Adrenal gland (tissue), 9 donors: ENCODE measurements at regions not wholly inside any gene's neighbourhood (a gene's known extent, or its start where the extent isn't known, plus 50 kb on each side); places are given as distances from the start of the nearest gene placed in this dataset.

Experiments
- DNase-seq, 7 donors: peaks; one replicate each; pipeline ENCODE4 v3.0.0-alpha.2; 2019 to 2020
- H3K27ac ChIP-seq, 5 donors: fragments of 200-600 bp; sonication (generic) in 4 of 5; 1 replicate in 3 of 5; 2 replicates in 2 of 5; pipeline versions ENCODE4 v1.5.1 to v1.8.0; 2016 to 2020; ENCODE audit warnings: mild to moderate bottlenecking in 1 of 5
- H3K27me3 ChIP-seq: fragments of 200-600 bp; 2 replicates; pipeline ENCODE4 v1.8.0; 2021
- H3K36me3 ChIP-seq, 2 donors: fragments of 200-600 bp; replicated peaks in 1 of 2; 1 replicate in 1 of 2; 2 replicates in 1 of 2; pipeline versions ENCODE4 v1.5.1 to v1.8.0; 2018 to 2022
- H3K4me1 ChIP-seq, 2 donors: fragments of 200-600 bp; replicated peaks in 1 of 2; 1 replicate in 1 of 2; 2 replicates in 1 of 2; pipeline versions ENCODE4 v1.5.1 to v1.8.0; 2018 to 2021
- H3K4me3 ChIP-seq, 4 donors: fragments of 200-600 bp; sonication (generic) in 3 of 4; one replicate each; pipeline ENCODE4 v1.5.1; 2016 to 2018
- H3K9me3 ChIP-seq, 3 donors: fragments of 200-600 bp; sonication (generic) in 1 of 3; replicated peaks in 1 of 3; 1 replicate in 2 of 3; 2 replicates in 1 of 3; pipeline versions ENCODE4 v1.5.1 to v1.8.0; 2016 to 2021
- POLR2A ChIP-seq, 2 donors: fragments of 450-650 bp; IDR thresholded peaks; one replicate each; pipeline ENCODE4 v1.6.1; 2017; ENCODE audit warnings: antibody characterized with exemption in 2 of 2, mild to moderate bottlenecking in 2 of 2, moderate library complexity in 1 of 2
- WGBS, 4 donors: extraction: QIAGEN DNeasy Blood & Tissue Kit in 2 of 4; methylation state at CpG; one replicate each; pipeline versions ENCODE4 v1.1.5 to v1.1.7; 2013 to 2017; 5-methylcytosine and 5-hydroxymethylcytosine counted together
- intact Hi-C, 2 donors: fragments of 100-400 bp; cut with DNase I; formaldehyde crosslinking; loops; one replicate each; pipeline versions ENCODE4 v1.14.1 to v1.15.0; 2022 to 2023
- TF ChIP-seq, protein P1 (sequence below), 6 experiments: fragments of 450-650 bp in 4 of 6; fragments of 200-600 bp in 2 of 6; sonication (generic) in 1 of 6; IDR thresholded peaks; 1 replicate in 5 of 6; 2 replicates in 1 of 6; pipeline versions ENCODE4 v1.5.1 to v1.8.0; 2016 to 2021; ENCODE audit warnings: antibody characterized with exemption in 6 of 6, mild to moderate bottlenecking in 2 of 6, moderate library complexity in 1 of 6
- donor health status: healthy with polysubstance abuse.
- donor health status: Bipolar disorder and iron deficiency.
- donor health status: DM: yes; HTN: yes; CAD: no.
- donor health status: DM: no; HTN: no; CAD: no.
- donor health status: DM: no; HTN: no; CAD: no.

DNA sequence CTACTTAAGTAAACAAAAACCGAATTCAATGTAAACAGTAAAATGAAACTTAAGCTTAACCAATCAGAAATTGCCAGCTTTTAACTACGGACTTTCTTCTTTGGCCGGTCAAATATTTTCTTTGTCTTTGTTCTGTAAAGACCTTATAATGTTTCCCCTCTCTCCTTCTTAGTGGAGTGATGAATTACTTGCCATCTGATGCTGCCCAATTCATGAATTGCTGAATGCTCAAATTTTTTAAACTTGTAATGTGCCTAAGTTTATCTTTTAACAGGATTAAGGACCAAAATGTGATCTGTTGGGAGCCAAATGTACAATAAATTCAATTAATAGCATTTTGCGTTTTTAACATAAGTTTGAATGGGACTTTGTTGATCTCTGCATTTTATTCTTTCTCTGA is 345.8 kb upstream of the CBLB start:
- 81 to 90% (median 84%) methylated on average over 4 of the region's 4 CpGs for WGBS, 4 donors

DNA sequence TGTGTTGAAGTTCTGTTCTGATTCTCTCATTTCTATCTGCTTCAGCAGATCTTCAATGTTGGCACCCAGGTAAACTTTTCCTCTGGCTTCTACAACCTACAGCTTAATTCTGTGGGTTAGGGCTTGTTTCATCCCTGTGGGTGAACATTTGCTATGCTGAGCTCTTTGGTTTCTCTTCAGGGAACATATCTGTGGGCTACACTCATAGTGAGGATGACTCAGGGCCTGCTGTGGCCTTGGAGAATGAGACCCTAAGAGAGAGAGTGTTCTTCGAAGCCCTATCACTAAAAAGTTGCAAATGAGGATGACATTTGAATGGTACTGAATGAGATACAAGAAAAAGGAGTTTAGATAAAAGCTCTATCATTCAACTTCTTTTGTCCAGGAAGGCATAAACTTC is 346.2 kb upstream of the CBLB start:
- Histone ChIP-seq H3K27ac (no peak overlapping the region), H3K27me3 (no peaks in the 10 kb centered on the region), H3K4me1 (no peaks in the 10 kb centered on the region), H3K4me3 (no peak overlapping the region), H3K36me3 (no peaks in the 10 kb centered on the region), H3K9me3 (no peaks in the 10 kb centered on the region)
- WGBS, 4 donors = 47 to 69% (median 51%) methylated on average over 1 of the region's 1 CpG
- intact Hi-C loops = no loop called here
- TF ChIP-seq POLR2A (IDR thresholded peaks at IDR 0.05) = no peak
- TF ChIP-seq, protein P1, sequence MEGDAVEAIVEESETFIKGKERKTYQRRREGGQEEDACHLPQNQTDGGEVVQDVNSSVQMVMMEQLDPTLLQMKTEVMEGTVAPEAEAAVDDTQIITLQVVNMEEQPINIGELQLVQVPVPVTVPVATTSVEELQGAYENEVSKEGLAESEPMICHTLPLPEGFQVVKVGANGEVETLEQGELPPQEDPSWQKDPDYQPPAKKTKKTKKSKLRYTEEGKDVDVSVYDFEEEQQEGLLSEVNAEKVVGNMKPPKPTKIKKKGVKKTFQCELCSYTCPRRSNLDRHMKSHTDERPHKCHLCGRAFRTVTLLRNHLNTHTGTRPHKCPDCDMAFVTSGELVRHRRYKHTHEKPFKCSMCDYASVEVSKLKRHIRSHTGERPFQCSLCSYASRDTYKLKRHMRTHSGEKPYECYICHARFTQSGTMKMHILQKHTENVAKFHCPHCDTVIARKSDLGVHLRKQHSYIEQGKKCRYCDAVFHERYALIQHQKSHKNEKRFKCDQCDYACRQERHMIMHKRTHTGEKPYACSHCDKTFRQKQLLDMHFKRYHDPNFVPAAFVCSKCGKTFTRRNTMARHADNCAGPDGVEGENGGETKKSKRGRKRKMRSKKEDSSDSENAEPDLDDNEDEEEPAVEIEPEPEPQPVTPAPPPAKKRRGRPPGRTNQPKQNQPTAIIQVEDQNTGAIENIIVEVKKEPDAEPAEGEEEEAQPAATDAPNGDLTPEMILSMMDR (IDR thresholded peaks at IDR 0.05) = no peak
- DNase-seq = no peak

More for the DNA sequence above, 345.8 kb upstream of the CBLB start:
- no peak for DNase-seq
- no peaks in the 10 kb centered on the region for H3K9me3 ChIP-seq
- TF ChIP-seq, protein P1 (IDR thresholded peaks at IDR 0.05) = no peak
- no peak for TF ChIP-seq POLR2A (IDR thresholded peaks at IDR 0.05)
- no peaks in the 10 kb centered on the region for H3K36me3 ChIP-seq
- H3K4me1 ChIP-seq = no peaks in the 10 kb centered on the region
- H3K27me3 ChIP-seq = no peaks in the 10 kb centered on the region
- no peak overlapping the region for H3K4me3 ChIP-seq
- H3K27ac ChIP-seq = no peak overlapping the region
- intact Hi-C loops = no loop called here

DNA sequence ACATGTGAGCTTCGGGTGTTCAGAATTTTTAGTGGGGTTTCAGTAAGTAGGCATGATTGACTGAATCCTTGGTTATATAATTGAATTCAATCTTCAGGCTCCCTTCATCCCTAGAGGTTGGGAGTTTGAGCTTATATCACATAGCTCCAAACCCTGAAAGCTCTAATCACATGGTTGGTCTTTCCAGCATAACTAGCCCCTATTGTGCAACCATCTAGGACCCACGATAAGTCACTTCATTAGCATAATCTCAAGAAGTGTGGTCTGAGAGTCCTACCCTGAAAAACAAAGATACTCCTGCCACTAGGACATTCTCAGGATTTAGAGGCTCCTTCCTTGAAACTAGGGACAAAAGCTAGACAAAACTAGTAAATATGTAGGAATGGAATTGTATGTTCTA is 348.9 kb upstream of the CBLB start:
- no peaks in the 10 kb centered on the region for H3K36me3 ChIP-seq
- no peak overlapping the region for H3K4me3 ChIP-seq
- 83 to 95% (median 88%) methylated on average over 2 of the region's 2 CpGs for WGBS, 4 donors
- DNase-seq = no peak
- TF ChIP-seq, protein P1 (IDR thresholded peaks at IDR 0.05) = no peak
- no peak for TF ChIP-seq POLR2A (IDR thresholded peaks at IDR 0.05)
- H3K27me3 ChIP-seq = no peaks in the 10 kb centered on the region
- H3K27ac ChIP-seq = no peak overlapping the region
- no peaks in the 10 kb centered on the region for H3K9me3 ChIP-seq
- intact Hi-C loops = no loop called here
- no peaks in the 10 kb centered on the region for H3K4me1 ChIP-seq

DNA sequence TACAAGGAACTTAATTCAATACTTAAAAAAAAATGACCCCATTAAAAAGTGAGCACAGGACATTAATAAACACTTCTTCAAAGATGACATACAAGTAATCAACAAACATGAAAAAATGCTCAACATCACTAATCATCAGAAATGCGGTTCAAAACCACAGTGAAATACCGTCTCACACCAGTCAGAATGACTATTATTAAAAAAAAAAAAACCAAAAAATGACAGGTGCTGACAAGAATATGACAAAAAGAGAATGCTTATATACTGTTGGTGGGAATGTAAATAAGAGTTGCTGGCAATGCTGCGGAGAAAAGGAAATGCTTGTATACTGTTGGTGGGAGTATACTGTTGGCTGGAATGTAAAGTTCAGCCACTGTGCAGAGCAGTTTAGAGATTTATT is 358.3 kb upstream of the CBLB start:
- H3K27ac ChIP-seq = no peak overlapping the region
- TF ChIP-seq POLR2A (IDR thresholded peaks at IDR 0.05) = no peak
- TF ChIP-seq, protein P1 (IDR thresholded peaks at IDR 0.05) = no peak
- intact Hi-C loops = no loop called here
- no peak overlapping the region for H3K4me3 ChIP-seq
- H3K27me3 ChIP-seq = no peaks in the 10 kb centered on the region
- no peaks in the 10 kb centered on the region for H3K4me1 ChIP-seq
- no peaks in the 10 kb centered on the region for H3K9me3 ChIP-seq
- no peak for DNase-seq
- H3K36me3 ChIP-seq = no peaks in the 10 kb centered on the region
- WGBS, 4 donors = 79 to 92% (median 82%) methylated on average over 3 of the region's 3 CpGs
